H1 (cell line): ENCODE measurements at regions not wholly inside any gene's neighbourhood (a gene's known extent, or its start where the extent isn't known, plus 50 kb on each side); places are given as distances from the start of the nearest gene placed in this dataset.

Experiments used
- CBX5 ChIP-seq: fragments of 300-800, 300-1000 bp; sonication (generic); IDR thresholded peaks from 2 replicates; pipeline ENCODE4 v1.7.1; 2016; ENCODE audit warnings: antibody characterized with exemption, low read length, low read depth
- EZH2 ChIP-seq: fragments of 200-600 bp; sonication (generic); IDR thresholded peaks from 2 replicates; pipeline ENCODE4 v1.7.1; 2012; ENCODE audit warnings: low read depth, mild to moderate bottlenecking, moderate library complexity, low read length, inconsistent platforms; ENCODE audit not compliant: severe bottlenecking
- KDM1A ChIP-seq: fragments of 200-600, 300-600 bp; sonication (generic); IDR thresholded peaks from 2 replicates; pipeline ENCODE4 v1.7.1; 2016; ENCODE audit warnings: mild to moderate bottlenecking, low read length, borderline replicate concordance
- KDM5A ChIP-seq: fragments of 200-600 bp; IDR thresholded peaks from 2 replicates; pipeline ENCODE4 v1.7.1; 2012; ENCODE audit warnings: mild to moderate bottlenecking, low read length, inconsistent platforms, mixed read lengths
- NANOG ChIP-seq: IDR thresholded peaks from 2 replicates; pipeline ENCODE4 v1.6.1; 2011; ENCODE audit warnings: low read length, low read depth, mild to moderate bottlenecking, inconsistent platforms; ENCODE audit not compliant: insufficient read depth, poor library complexity, severe bottlenecking
- POLR2A ChIP-seq, 2 experiments: IDR thresholded peaks; 1 replicate in 1 of 2; 2 replicates in 1 of 2; pipeline ENCODE4 v1.6.1; 2011; ENCODE audit warnings: low read depth in 2 of 2, low read length in 2 of 2, mild to moderate bottlenecking in 2 of 2; ENCODE audit errors: control extremely low read depth in 1 of 2
- SAP30 ChIP-seq: fragments of 300-600 bp; sonication (generic); IDR thresholded peaks from 2 replicates; pipeline ENCODE4 v1.7.1; 2012; ENCODE audit warnings: low read length, moderate library complexity, mild to moderate bottlenecking, inconsistent platforms; ENCODE audit not compliant: insufficient read depth, insufficient replicate concordance
- SIN3A ChIP-seq, 2 experiments: IDR thresholded peaks in 1 of 2; conservative IDR thresholded peaks in 1 of 2; 2 replicates each; pipeline ENCODE4 v1.6.1; 2011 to 2012; ENCODE audit warnings: low read length in 2 of 2, improper control_type of control experiment in 1 of 2, low read depth in 1 of 2, mild to moderate bottlenecking in 1 of 2
- TAF1 ChIP-seq: IDR thresholded peaks from 2 replicates; pipeline ENCODE4 v1.6.1; 2011; ENCODE audit warnings: mild to moderate bottlenecking, low read depth, low read length
- TF ChIP-seq, protein P1 (sequence below), 3 experiments: IDR thresholded peaks; 1 replicate in 2 of 3; 2 replicates in 1 of 3; pipeline versions ENCODE4 v1.5.1 to v1.6.1; 2011; ENCODE audit warnings: low read length in 3 of 3, mild to moderate bottlenecking in 3 of 3, inconsistent platforms in 2 of 3, low read depth in 1 of 3, moderate library complexity in 1 of 3; ENCODE audit not compliant: insufficient read depth in 1 of 3; ENCODE audit errors: control extremely low read depth in 1 of 3

- TF ChIP-seq, protein P1, sequence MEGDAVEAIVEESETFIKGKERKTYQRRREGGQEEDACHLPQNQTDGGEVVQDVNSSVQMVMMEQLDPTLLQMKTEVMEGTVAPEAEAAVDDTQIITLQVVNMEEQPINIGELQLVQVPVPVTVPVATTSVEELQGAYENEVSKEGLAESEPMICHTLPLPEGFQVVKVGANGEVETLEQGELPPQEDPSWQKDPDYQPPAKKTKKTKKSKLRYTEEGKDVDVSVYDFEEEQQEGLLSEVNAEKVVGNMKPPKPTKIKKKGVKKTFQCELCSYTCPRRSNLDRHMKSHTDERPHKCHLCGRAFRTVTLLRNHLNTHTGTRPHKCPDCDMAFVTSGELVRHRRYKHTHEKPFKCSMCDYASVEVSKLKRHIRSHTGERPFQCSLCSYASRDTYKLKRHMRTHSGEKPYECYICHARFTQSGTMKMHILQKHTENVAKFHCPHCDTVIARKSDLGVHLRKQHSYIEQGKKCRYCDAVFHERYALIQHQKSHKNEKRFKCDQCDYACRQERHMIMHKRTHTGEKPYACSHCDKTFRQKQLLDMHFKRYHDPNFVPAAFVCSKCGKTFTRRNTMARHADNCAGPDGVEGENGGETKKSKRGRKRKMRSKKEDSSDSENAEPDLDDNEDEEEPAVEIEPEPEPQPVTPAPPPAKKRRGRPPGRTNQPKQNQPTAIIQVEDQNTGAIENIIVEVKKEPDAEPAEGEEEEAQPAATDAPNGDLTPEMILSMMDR (IDR thresholded peaks at IDR 0.05; ENCODE audit: control extremely low read depth in 1 of 3, insufficient read depth in 1 of 3, low read depth in 1 of 3, low read length in 3 of 3) = no peak
- TF ChIP-seq KDM5A (no peak), NANOG (no peak), EZH2 (no peak), SIN3A (conservative IDR thresholded peaks at IDR 0.05 in 1 of 2, IDR thresholded peaks at IDR 0.05 in 1 of 2; ENCODE audit: low read depth in 1 of 2, low read length in 2 of 2) (no peak), TAF1 (no peak), POLR2A (IDR thresholded peaks at IDR 0.05; ENCODE audit: control extremely low read depth in 1 of 2, low read depth in 2 of 2, low read length in 2 of 2) (no peak), SAP30 (no peak), KDM1A (no peak), CBX5 (no peak)
Observed at GRCh38 chr1:187078916-187079315, 250.2 kb downstream of the PLA2G4A start.
